NCI-H1930 (cell line): ENCODE measurements at regions not wholly inside any gene's neighbourhood (a gene's known extent, or its start where the extent isn't known, plus 50 kb on each side); places are given as distances from the start of the nearest gene placed in this dataset.

Source experiments
- DNase-seq, 2 experiments: peaks; one replicate each; lab custom pipeline; 2025; lab: John Stamatoyannopoulos, UW

- no peak for DNase-seq
Observed at GRCh38 chr2:18132697-18133096, 254.2 kb downstream of the KCNS3 start.

DNA sequence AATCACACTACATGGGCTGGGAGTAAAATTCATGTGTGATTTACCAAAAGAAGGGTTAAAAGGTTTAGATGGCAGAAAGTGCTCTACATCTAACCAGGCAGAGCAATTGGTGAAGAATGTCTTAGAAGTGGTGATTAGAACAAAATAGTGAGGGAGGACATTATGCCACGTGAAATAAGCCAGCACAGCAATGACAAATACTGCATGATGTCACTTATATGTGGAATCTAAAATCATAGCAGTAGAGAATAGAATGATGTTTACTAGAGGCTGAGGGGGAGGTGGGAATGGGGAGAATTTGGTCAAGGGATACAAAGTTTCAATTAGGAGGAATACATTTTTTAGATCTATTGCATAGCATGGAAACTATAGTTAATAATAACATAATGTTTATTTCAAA lies 253.3 kb downstream of the KCNS3 start:
- no peak for DNase-seq

- no peak for DNase-seq
Observed at GRCh38 chr2:18129348-18129747, 250.9 kb downstream of the KCNS3 start.

DNA sequence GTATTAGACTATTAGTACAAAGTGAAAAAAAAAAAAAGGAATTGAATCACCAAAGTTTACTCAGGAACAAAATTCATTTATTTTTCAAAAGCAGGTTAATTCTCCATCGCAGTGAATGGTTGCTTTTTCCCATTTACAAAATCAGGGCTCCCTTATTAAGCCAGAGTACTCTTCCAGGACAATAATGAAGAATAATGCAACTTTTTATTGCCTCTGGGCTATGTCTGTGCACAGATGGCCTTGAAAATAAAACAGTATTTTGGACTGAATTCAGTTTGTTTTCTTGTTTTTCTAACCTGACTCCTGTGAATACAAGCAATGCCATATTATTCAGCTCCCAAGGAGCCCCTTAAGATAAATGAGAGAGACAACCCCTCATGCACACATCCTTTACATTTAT lies 246.8 kb downstream of the KCNS3 start:
- DNase-seq: no peak

DNA sequence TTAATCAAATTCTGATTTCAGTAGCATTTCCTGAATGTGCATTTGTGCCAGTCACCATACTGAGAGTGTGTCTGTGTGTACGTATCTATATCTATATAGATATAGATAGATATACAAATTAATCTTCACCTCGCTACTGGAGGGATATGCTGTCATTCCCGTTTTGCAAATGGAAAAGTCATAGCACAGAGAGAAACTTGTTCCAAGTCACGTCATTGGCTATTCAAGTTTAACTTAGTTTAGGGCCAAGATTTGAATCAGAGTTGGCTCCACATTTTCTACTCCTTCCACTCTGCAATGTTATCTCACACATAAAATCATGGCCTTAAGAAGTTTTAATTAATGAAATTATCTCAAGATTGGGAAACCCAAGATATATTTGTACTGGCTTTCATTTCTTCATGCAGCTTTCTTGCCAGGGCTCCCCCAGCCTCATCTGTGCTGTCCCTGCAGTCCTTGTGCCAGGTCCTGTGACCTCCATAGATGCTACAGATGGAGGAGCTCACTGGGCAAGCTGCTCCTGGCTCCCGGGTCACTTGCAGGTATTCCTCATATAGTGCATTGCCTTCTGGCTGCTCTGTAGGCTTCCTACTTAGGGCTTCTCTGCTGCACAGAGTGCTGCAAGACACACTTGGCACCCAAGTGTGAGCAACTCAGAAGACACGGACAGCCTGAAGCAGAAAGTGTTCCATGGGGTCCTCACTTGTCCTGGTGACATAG lies 245.8 kb downstream of the KCNS3 start:
- DNase-seq: no peak

DNA sequence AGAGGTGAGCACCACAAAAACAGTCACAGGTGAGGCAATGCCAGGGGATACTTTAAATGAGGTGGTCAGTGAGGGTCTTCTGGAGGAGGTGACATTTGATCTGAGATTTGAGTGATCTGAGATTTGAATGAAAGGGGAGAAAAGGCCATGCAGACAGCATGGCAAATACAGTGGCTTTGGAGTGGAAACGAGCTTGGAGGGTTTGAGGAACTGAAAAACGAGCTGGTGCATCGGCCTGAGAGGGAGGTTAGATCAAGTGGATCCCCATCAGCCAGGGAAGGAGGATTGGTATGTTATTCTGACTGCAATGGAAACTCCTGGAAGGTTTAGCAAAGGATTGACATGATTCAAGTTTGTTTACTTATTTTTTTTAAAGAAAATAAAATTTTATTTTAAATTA lies 245.1 kb downstream of the KCNS3 start:
- DNase-seq: no peak

- no peak for DNase-seq
Observed at GRCh38 chr2:18123211-18123570, 244.7 kb downstream of the KCNS3 start.

GRCh38 chr2:18122544-18123210 lies 244.2 kb downstream of the KCNS3 start:
- DNase-seq: no peak

DNA sequence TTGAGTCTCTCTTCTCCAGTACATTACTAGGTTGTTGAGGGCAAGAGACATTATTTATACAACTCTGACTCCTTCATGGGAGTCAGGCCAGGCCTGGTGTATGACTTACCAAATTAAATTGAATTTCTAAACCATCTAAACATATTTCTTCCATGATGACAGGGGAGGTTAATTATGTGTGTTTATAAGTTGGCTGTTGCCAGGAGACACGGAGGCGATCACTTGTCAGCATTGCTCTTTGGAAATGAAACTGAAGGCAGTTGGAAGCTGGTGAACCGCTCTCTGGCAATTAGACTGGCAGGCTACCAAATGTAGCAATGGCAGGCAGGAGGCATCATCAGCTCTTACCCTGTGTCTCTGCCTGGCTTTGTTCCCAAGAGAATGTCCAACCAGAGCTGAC lies 241.4 kb downstream of the KCNS3 start:
- no peak for DNase-seq

GRCh38 chr2:18118703-18119102 lies 240.2 kb downstream of the KCNS3 start:
- no peak for DNase-seq

DNA sequence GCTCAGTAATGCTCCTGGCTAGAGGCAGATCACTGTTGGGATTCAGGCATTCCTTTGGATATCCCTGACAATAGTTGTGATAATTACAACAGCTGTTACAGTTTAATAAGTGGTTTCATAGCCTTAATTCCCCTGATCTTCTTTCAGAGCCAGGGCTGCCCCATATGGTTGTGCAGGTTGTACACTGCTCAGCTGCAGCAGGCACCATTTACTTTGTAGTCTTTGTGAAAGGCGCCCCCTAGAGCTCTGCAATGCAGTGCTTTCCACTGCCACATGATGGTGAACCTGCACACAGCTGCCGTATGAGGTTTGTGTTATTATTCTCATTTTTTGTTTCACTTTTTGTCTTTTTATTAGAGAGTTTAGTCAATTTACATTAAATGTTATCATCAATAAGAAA lies 239.1 kb downstream of the KCNS3 start:
- no peak for DNase-seq

DNA sequence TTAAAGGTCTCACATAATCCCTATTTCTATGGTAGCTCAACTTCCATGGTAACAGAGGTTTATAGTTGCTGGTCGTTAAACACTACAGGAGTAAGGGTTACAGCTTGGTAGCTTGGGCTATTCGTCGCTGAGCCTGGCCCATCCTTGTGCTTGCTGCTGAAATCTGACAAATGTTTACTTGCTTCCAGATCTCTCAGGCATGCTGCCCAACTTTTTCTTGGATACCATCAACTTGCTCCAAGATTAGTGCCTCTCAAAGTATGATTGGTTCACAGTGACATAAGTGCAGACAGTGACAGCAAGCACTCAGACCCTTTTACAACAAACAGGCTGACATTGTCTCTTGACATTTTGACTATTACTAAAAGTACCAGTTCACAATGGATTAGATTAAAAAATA lies 231.8 kb downstream of the KCNS3 start:
- DNase-seq: no peak

DNA sequence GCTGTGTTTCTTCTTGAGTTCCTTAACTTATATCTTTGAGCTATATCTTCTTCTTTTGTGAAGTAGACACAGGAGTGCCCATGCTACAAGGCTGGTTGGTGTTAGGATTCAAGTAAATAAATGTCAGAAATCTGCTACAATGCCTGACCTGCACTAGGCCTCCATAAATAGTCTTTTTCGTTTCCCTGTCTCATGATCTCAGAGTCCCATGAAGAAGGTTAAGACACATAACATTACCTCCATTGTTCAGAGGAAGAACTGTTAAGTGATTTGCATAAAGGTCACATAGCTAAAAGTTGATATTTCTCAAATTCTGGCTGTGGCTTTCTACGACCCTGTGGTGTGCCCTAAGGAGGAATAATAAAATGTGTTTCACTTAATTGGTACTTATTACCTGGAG lies 228.4 kb downstream of the KCNS3 start:
- DNase-seq: no peak

DNA sequence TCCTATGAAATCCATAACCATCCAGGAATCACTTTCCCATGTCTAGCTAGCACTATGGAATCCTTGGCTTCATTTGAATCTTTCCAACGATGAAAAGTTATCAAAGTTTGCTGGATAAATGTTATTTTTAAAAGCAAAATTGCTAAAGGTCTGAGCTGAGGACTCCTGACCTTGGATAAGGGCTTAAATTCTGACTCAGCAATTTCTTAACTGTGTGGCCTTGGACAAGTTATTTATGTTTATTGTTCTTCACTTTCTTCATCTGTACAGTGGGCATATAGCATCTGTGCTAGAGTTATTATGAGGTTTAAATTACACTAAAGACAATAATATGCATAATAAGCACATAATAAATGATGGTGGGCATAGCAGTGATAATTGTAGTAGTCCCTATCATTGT lies 227.5 kb downstream of the KCNS3 start:
- no peak for DNase-seq

- DNase-seq: no peak
Observed at GRCh38 chr2:18104595-18105224, 226.2 kb downstream of the KCNS3 start.

DNA sequence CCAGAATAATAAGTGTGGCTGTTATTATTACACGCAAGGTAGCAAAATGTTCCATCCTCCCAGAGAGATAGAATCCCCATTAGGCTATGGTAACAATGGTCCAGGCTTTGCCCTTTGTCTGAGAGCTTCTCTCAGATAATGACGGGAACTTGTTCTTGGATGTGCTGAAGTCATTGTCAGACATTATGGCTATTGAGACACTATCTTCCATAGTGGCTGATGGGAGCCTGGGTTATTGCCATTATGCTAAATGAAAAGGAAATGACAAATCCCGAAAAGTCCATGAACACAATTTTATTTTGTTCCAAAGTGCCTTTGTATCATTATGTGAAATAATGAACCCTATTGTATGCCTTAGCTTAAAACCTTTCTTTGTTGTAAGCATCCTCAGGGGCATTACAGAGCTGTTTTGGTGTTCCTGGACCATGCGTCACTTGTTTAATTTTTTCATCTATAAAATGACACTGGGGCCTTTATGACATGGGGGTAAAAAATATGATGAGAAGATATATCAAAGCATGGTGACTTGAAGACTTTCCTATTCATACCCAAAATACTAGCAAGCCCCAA lies 218.5 kb downstream of the KCNS3 start:
- no peak for DNase-seq

- no peak for DNase-seq
Observed at GRCh38 chr2:18094277-18094676, 215.8 kb downstream of the KCNS3 start.

GRCh38 chr2:18093196-18093595 lies 214.7 kb downstream of the KCNS3 start:
- DNase-seq: no peak

DNA sequence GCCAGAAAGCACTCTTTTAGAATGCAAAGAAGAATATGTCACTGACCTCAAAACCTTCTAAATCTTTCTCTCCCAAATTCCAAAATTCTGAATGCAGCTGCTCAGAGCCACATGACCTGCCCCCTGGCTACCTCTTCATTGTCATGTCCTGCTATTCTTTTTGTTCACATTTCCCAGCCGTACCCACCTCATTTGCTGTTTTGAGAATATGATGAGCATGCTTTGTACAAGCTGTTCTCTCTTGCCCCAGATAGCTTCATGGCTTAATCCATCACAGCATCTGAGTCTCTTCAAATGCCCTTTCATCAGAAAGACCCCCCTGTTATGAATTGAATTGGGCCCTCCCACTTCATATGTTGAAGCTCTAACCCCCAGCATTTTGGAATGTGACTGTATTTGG lies 214.3 kb downstream of the KCNS3 start:
- DNase-seq: no peak

GRCh38 chr2:18085593-18085992 lies 207.1 kb downstream of the KCNS3 start:
- DNase-seq: no peak

- no peak for DNase-seq
Observed at GRCh38 chr2:18084376-18084775, 205.9 kb downstream of the KCNS3 start.

GRCh38 chr2:18083806-18084205 lies 205.3 kb downstream of the KCNS3 start:
- DNase-seq: no peak

- DNase-seq: no peak
Observed at GRCh38 chr2:18078216-18078615, 199.7 kb downstream of the KCNS3 start.
